A673 (cell line): ENCODE measurements at regions not wholly inside any gene's neighbourhood (a gene's known extent, or its start where the extent isn't known, plus 50 kb on each side); places are given as distances from the start of the nearest gene placed in this dataset.

Experiments
- CTCF ChIP-seq: fragments of 300-800, 200-600 bp; sonication (generic); conservative IDR thresholded peaks from 2 replicates; pipeline ENCODE4 v1.5.1; 2017; ENCODE audit warnings: low read depth, mild to moderate bottlenecking, antibody characterized with exemption, low read length, moderate library complexity, mixed read lengths
- EZH2 ChIP-seq: fragments of 200-600 bp; sonication (generic); IDR thresholded peaks from 2 replicates; pipeline ENCODE4 v1.6.1; 2017; ENCODE audit warnings: borderline replicate concordance, low read depth, mild to moderate bottlenecking, mixed read lengths, antibody characterized with exemption, low read length; ENCODE audit not compliant: poor library complexity, severe bottlenecking

GRCh38 chr11:42806191-42806590, 505.6 kb upstream of the API5 start:
- TF ChIP-seq CTCF = no peak
- no peak for TF ChIP-seq EZH2
